ENCODE measurements at regions not wholly inside any gene's neighbourhood (a gene's known extent, or its start where the extent isn't known, plus 50 kb on each side); places are given as distances from the start of the nearest gene placed in this dataset.

DNA sequence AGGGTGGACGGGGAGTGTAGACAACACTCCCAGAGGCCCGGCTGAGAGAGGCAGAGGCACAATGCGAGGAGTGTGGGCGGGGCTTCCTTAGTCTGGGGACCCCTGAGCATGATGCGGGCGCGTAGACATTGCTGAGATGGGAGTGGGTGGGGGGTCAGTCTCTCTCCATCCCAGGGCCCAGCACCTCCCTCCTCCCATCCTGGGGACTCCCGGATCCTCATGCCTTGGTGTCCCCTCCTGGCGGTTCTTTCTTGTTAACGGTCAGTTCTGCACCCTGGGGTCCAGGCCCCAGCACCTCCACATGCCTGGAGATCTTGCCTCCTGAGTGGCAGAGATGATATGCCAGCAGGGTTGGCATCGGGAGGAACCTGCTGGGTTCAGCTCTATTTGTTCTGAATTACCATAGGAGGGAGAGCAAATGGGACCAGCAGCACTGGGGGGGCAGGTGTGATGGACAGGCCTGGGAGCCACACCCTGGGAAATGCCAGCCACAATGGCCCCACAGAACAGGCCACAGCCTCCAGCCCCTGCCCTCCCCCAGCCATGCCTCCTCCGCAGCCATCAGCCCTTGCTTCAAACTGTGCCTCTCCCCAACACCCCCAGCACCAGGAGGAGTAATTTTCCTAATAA is 55.7 kb downstream of the RTL6 start:
- no peak for DNase-seq

GRCh38 chr22:44441401-44442185 is 56.4 kb downstream of the RTL6 start:
- no peak for DNase-seq

DNA sequence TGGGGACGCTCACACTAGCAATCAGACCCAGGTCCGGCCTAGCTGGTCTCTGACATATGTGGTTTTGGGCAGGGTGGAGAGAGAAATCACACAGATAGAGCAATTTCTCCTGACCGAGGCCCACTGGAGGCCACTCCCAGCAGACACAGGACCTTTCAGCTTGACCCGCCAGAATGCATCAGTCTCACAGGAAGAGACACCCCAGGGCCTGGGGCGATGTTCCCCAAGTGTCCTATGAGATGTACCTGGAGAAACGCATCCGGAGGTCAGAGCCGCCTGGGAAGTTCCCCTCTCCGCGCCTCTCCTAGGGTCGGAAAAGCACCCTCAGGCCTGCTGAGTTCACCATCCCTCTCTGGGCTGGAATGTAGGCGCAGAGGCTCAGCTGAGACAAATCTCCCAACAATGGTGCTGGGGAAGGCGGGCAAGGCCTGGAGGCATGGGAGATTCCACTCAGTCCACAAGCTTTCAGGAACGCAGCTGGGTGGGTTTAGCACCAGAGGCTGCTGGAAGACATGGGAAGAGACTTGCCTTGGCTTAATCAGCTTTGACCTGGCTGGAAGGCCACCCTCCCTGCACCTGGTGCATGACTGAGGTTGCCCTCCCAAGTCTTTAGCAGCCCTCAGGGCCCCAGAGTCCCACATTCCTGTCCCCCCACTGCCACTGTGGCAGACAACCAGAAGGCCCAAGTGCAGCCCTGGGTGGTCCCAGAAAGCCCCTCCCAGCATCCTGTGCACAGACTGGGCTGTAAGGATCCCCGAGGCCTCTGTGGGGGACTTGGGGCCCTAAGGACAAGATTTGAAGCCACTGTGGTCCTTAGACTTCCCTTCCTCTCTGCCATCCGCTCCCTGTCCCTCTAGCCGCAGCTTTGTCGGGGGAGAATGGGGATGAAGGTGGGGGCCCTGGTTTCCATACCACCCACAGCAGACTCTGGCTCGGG is 57.5 kb downstream of the RTL6 start:
- DNase-seq, result no peak

DNA sequence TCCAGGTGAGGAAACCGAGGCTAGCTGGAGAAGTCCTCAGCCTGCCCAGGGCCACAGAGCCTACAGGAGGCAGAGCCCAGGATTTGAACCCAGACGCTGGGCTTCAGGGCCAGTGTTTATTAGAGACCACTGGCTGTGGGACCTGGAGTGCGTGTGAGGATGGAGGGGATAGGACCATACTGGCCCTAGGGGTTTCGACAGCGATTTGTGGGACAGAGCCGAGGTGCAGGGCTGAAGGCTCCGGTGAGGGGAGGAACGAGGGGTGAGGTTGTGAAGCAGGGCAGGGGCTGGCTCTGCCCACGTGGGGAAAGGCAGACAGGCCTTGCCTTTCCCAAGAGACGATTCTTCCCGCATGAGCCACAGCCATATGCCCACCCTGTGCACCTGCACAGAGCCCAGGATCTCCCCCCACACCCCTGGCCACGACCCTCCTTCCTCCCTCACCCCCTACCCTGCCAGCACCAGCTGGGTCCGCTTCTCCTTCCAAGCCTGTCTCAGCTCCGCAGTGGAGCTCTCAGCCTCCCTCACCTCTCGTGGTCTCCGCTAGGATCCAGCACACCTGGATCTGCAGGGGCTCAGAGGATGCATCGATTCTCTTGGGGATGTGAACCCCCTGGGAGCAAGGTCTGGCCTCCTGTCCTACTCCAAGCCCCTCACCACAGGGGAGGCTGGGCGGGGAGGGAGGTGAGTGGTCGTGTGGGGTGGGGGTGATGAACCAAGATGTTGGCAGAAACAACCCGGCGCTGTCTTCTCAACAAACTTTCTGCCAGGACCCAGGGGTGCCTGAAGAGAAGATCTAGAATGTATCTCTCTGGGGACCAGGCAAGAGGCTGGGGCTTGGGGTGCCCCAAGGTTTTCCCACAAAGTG is 58.4 kb downstream of the RTL6 start:
- DNase-seq, result no peak

DNA sequence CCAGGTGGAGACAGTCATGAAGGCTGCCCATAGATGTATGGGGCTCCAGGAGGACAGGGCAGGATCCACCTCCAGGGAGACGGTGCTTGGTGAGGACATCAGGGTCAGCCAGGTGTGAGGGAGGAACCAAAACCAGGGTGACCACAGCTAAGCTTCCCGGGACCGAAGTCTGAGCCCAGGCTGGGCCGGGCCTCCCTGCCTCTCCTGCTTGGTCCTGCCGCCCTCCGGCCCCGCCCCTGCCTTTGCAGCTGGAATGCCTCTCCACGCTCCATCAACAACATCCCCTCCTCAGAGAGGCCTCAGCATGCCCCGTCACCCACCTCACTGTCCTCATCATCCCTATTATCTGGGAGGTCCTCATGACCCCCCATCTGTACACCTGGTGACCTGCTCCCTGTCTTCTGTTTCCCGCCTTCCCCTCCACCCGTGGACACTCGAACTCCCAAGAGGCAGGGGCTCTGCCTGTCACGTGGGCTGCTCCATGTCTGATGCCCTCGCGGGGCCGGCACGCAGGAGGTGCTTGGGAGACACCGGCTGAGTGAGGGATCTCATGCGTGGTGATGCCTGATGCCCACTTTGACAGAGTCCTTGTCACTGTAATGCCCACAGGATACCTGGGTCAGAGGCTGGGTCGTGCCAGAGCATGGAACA is 59.4 kb downstream of the RTL6 start:
- DNase-seq, result no peak

- DNase-seq, result no peak
Measured at GRCh38 chr22:44438056-44438455, 60.0 kb downstream of the RTL6 start.

GRCh38 chr22:44437216-44438055 is 60.6 kb downstream of the RTL6 start:
- no peak for DNase-seq

DNA sequence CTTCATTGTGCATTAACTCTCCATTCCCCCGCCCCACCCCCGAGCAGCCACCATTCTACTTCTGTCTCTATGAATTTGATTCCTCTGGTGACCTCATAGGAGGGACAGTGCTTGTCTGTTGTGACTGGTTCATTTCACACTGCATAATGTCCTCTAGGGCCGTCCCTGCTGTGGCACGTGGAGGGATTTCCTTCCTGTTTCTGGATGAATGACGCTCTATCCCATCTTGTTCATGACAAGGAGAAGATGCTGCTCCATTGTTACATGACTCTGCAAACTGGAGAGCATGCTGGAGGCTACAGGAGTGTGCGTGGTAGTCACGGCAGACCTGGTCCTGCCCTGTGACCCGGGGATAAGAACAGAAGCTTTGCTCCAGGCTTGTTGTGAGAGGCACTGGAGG is 61.3 kb downstream of the RTL6 start:
- DNase-seq, result no peak

DNA sequence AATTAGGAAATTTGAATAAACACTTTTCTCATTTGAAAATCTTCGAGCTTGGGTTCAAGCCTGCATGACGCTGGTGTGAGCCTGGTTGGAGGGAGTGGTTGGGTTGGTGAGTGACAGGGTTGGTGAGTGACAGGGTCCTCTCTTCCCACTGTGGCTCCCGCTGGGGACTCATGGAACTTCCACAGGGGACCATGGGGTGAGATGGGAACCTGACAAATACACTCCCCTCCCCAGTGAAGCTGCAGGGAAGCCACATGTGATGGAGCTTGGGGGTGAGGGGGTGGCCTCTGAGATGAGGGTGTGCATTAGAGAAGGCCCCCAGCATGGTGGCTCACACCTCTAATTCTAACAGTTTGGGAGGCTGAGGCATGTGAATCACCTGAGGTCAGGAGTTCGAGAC is 66.8 kb downstream of the RTL6 start:
- no peak for DNase-seq

DNA sequence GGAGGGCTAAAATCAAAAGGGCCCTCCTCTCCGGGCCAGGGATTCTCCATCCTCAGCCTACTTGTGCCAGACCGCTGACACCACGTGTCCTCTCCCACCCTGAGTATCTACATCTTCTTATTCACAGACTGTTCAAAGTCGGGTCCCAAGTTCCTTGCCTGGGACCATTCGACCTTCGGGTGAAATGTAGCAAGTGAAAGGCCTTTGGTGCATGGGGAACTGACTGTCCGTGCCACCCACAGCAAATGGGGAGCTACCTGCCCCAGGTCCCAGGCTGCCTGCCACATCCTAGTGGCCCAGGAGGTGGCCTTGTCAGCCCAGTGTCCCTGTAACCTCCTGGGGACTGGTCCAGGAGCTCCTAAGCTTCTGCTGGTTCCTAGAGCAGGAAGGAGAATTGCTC is 67.3 kb downstream of the RTL6 start:
- DNase-seq, result no peak

DNA sequence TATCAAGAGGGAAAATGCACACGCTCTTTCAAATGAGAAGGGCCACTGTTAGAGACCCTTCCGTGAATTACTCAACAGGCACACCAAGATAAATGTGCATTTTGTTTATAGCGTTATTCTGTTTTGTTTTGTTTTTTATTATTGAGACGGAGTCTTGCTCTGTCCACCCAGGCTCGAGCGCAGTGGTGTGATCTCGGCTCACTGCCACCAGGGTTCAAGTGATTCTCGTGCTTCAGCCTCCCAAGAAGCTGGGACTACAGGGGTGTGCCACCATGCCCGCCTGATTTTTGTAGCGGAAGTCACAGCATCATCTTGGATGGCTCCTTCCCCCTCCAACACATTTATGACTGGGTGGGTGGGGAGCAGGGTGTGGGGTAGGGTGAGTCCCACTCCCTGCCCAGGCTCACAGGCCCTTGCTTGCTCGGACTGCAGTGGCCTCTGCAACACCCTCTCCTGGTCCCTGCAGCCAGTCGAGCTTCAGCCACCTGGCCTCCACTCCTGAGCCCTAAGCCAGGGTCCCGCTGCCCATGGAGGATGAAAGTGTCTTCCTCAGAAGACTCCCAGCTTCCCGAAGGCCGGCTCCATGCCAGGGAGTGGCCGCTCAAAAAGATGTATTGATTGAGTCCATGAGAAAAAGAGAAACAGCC is 68.0 kb downstream of the RTL6 start:
- no peak for DNase-seq

- DNase-seq, result no peak
Measured at GRCh38 chr22:44428941-44429830, 68.8 kb downstream of the RTL6 start.

DNA sequence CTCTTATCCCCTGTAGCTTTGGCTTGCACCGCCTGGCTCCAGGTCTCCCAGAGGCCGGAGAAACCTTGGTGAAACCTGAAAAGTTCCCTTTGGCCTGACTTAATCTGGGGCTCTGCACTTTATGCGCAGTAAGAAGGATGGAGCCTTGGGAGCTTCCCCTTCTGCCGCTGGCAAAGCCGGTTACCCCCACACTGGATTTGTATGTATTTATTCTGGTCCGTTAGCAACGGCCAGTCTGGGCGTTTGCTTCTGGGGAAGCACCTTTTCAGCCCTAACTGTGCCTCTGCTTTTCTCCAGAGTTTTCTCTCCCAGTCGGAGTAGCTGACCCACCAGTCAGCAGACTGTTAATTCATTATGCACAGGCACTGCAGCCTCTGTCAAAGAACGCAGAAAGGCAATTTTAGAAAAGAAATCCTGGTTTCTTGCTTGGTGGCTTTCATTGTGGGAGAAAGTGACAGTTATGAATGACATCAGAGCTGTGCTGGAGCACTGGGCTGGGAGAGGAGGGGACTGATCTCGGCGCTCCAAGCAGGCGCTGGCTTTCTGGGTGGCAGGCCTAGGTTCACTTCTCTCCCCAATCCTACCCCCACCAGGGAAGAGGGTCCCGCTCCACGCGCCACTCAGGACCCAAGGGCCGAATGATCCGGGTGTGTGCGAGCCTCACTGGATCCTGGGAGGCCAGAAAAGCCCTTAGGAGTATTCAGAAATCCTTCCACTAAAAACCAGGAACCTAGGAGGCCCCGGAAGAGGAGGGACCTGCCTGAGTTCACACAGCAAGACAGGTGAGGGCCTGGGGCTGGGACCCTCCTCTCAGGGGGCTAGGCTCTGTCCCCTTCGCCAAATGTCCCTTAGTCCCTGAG is 70.2 kb downstream of the RTL6 start:
- DNase-seq, result no peak

DNA sequence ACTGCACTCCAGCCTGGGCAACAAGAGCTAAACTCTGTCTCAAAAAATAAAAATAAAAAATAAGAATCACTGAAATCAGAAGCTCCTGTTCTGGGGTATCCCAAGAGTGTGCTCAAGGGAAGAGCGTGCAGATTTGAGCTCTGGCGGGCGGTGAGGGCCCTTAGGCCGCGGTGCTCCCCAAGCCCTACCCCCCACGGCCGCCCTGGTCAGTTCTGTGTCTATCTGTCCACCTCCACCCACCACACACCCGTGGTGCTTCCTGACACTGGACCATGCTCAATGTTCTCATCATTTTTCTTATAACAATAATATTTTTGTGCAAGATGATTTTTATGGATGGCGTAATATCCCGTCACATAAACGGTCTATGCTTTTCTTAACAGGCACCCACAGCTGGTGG is 71.1 kb downstream of the RTL6 start:
- no peak for DNase-seq

DNA sequence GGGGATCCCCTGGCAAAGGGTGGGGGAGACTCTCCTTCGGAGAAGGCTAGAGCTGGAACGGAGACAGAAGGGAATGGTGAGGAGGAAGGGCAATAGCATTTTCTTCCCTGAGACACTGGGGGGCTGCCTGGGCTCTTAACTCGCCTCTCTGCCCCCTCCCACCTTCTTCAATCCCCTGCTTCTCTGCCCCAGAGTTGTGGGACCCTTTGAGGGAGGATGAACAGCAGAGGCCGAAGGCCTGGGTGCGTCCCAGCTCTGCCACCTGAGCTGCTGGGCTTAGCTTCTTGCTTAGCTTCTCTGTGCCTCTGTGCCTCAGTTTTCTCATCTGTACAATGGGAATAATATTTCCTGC is 72.4 kb downstream of the RTL6 start:
- DNase-seq, result no peak

DNA sequence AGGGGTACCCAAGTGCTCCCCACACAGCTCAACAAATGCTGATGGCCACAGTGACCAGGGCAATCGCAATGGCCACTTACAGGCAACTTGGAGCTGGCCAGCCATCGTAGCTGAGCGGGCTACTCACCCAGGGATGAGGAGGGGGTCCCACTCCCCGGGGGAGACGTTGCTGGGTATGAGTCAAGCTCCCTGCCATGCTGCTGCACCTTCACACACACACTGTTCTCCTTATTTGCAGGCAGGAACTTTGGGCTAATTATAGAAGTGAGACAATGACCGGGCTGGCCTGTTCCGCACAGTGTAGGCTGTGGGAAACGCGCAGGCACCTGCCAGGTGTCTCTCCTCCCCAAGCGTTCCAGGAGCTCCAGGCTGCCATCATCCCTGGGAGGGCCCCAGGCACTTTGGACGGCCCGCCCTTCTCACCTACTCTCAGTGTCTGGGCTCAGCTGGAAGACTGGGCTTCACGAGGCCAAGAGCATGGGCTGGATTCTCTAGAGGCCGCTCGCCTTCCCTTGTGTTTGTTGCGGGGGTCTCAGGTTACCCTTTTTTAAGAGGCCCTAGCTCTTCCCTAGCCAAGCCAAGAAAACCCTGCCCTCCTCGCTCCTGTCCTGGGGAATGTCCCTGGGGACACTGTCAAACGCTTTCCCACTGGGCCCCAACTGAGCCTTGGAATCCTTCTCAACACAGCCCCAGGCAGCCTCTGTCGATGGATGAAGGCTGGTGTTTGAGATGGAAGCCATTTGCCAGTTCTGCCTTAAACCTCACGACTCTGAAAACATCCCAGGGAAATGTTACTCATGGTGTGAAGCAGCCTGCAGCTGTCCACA is 73.0 kb downstream of the RTL6 start:
- no peak for DNase-seq

DNA sequence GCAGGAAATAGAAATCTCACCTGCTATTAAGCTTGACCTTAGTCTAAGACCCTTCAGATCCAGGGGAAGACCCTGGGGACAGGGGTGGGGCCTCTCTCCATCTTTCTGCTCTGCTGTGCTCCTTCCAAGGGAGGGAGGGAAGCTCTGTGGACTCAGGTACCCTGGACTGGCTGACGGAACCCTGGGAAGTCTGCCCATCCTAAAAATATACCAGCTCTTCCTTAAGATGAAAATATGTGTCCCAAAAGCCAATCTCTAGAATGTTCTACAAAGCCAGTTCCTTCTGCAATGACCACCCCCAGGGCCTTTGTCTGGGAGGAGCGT is 73.7 kb downstream of the RTL6 start:
- DNase-seq, result no peak

Measured in left kidney (tissue), 1 donor.